Eye (tissue), 1 donor: ENCODE measurements at regions not wholly inside any gene's neighbourhood (a gene's known extent, or its start where the extent isn't known, plus 50 kb on each side); places are given as distances from the start of the nearest gene placed in this dataset.
A peak's percentile ranks its signal among the peaks of the same experiment; 100 is the strongest.

ENCODE experiments used
- DNase-seq: peaks from one replicate; pipeline ENCODE4 v3.0.0-alpha.2; 2015

DNA sequence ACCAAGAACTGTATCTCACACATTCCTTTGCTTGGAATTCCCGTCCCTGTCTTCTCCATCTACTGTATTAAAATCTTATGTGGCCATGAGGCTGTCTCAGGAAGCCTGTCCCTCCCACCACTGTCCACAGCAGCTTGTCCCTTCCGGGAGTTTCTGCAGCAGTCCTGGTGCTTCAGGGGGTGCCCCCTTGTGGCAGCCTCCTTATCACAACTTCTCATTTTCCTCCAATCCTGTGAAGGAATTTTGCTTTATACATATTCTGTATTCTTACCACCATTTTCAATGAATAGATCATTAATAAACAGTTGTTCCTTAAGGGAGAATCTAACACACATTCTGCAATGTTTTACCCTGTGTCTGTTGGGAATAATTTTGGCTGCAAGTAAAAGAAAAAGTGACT lies 220.4 kb upstream of the RAG2 start:
- DNase-seq: no peak

DNA sequence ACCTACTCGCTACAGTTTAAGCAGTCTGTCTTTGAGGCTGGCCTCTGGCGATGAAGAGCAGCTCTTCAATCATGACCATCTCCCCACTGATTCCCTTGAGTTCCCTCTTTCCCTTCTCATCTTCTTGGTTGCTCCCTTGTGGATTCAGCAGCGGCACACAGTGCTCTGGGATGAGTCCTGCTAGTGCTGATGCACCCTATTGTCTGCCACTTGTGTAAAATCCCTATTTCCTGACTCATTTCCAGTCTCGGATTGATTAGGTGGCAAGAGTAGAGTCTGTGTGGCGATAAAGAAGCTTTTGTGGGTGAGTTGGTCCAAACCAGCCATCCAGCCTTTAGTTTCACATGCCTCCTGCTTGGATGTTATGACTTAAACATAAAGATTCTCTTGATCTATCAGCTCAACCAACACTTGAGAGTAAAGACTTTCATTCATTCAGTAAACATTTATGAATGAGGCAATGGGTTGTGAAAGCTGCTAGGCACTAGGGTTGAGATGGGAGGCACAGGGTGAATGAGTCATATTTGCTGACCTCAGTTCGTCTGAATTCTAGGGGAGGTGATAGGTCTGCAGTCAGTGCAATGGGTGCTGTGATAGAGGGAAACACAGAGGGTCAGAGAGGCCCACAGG lies 219.4 kb upstream of the RAG2 start:
- no peak for DNase-seq

DNA sequence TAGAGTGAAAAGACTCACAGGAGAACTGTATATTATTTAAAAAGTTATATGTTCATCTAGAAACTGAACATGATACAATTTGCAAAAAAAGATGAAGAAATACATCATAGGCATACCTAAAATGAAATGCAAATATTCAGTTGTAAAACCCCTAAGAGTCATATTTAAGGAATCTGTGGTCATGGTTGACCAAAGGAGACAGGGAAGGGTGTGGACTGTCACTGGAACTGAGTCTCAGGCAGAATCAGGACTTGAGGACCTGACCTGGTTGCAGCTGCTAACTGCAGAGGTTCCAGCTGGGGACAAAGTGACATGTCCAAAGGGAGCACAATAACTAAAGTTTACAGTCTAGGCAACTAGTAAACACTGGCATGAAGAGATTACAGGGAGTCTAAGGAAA lies 211.3 kb upstream of the RAG2 start:
- no peak for DNase-seq

DNA sequence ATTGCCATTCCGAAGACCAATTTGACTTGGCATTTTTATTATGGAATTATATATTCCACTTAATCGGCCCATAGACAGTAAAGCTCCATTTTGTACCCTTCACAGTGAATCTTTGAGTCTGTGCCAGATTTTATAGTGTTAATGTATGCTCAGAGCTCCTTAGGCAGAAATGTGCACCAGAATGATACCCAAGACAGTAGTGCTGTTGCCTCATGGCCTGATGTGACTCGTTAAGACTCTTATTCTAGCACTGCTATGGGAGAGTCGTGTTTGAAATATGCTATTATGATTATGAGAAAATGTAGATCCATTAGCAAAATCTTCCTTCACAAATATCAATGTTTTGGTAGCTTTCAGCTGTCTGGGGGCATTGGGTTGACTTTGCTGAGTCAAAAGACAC lies 209.8 kb upstream of the RAG2 start:
- no peak for DNase-seq

DNA sequence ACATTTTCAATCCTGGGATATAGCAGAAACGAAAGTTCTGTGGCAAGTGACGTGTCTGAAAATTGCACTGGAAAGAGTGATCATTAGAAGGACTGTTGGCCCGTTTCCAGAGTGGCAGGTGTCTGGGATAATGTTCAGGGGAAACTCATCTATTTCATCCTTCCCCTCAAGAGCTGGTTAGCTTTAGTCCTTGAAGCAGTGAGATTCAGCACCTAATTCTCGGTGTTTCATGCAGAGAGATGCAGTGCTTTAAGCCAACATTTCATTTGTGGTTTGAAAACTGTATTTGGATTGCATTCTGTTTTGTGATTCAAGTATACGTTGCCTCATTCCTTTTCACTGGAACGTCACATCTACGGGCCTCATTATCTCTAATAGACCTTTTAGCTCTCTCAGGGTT lies 205.0 kb upstream of the RAG2 start:
- DNase-seq: no peak

DNA sequence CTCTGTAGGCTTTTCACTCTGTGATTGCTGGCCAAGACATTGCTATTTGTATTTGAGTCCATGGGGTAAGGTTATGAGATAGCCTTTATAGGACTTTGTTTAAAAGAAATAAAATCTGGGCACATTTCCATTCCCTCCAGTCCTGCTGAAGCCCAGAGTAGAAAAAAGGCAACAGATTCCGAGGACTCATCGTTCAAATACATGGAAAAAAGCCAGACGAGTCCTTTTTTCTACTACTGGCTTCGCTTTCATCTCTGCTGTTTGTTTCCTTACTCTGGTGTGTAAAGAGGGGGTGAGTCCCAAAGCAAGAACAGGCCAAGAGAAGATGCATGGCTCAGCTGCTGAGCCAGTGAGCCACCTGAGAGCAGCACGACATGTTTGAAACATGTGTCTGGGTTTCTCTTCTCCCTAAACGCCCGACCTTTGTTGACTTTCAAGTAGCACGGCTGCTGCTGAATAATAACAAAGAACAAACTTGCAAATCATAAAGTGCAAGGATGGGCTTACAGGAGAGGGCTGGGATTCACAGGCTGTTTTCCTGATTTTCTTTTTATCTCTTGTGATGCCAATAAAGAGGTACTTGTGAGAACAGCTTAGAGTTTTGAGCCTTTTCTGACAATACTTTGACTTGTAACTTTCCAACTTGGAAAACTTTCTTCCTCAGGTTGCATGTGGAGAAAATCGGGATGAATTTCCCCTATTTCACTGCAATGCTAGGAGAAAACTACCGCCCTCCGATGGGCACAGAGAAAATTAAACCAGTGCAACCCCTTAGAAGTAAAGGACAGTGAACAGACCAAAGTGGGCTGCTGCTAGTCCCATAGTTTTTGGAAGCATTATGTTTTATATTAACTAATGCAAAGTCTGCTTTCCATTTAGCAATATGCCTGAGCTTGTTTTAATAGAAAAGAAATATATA lies 195.2 kb upstream of the RAG2 start:
- DNase-seq: peak; percentile 57

DNA sequence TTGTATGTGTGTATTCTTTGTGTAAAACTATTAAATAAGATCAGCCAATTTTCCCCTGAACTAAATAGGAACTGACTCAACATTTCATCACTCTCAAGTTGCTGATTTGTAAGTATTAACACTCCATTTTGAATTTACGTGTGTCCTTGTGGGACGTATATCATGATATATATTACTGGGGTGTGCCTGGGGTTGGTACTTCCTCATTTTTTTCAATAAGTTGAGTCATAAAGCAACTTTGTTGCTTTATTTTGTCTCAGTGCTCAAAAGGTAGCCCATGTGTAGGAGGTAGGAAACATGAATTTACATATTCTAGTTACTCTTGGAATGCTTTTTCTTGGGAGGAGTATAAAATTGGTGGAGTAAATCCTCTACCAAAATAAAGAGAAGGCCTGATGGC lies 193.9 kb upstream of the RAG2 start:
- no peak for DNase-seq

DNA sequence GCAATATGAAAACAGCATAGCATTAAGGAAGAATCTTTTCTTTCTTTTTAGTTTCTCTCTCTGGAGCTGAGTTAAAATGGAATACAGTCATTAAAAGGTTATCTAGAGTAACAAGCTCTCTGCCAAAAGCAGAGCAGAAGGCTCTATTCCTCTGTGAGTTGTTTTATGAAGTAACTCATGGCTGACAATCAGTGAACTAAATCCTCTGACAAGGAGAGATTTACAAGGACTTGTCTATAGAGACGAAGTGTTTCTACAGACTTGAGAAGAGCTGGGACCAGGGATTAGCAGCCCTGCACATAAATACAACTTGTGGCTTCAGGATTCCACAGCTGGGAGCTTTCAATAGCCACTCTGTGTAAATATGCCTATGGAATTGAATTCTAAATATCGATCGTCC lies 192.5 kb upstream of the RAG2 start:
- peak; percentile 8 for DNase-seq

DNA sequence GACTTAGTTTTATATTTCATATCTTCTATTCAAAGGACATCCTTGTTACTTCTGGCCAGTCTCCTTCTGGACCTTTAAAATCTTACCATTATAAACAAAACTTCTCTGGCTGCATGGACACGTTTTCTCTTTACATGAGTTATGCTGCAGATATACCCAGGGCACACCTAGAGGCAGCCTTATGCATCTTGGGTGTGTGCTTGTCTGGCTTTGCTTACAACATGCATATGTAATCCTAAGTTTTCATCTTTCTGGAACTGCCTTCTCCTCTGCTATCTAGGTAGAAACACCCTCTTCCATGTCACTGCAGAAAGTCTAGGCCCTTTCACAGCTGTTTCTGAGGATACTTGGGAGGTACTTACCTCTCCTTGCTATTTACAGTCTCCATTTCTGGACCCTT lies 185.8 kb upstream of the RAG2 start:
- DNase-seq: no peak

DNA sequence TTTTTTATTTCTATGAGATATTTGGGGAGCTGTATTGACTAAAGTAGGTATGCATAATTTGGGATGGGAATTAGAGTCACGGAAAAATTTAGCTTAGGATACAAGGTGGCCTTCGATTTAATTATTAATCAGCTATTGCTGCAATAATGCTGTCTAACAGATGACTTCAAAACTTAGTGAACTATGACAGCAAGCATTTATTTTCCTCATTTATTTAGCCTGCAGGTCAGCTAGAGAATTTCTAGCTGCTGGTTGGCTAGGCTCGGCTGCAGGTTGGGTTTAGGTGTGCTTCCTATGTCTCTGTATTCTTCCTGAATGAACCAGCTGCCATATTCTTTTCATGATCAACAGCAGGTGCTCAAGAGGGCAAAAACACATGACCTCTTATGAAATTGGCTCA lies 181.8 kb upstream of the RAG2 start:
- no peak for DNase-seq

DNA sequence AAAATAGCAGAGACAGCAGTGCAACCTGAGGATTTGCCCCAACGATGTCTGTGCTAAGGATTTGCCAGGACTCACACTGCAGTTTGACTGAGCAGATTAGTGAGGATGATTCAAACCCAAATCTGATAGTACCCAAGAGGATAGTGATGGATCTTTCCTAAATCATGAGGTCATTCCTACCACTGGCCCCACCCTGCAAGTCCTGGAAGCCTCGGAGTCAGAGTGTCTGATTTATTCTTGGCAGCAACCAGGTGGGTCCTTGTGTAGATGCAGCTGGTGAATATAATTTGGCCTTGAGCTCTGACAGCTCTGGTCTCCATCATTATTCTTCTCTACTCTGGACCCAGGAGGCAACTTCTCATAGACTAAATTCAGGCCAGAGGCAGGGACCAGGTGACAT lies 179.3 kb upstream of the RAG2 start:
- DNase-seq: no peak

DNA sequence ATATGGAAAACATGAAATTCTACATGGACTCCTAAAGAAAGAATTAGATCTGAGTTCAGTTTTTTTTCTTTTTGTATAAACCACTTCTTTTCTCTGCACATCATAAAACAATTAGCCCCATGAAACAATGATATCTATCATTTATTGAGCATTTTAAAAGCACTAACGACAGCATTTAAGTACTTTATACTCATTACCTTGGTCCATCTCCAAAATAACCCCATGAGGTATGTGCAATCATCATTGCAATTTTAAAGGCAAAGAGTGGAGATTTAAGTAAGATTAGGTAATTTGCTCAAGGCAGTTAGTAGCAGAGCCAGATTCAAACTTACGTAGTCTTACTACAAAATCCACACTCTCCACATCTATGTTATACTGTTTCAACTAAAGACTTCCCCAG lies 177.7 kb upstream of the RAG2 start:
- no peak for DNase-seq

DNA sequence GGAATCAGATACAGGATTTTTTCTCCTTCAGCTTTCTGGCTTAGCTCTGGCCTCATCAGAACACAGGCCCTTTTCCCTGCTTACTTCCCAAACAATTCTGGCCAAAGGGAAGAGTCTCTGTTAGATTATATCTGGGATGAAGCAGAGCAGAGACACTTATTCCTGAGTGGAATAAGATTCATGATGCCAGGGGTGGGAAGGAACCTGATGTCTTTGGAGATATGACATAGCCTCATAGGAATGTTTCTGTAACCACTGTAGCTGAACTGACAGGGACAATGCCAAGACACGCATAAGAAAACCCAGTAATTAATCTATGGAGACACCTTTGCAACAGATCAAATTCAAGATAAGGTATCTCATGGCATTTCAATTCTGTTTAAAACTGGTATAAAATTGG lies 177.1 kb upstream of the RAG2 start:
- no peak for DNase-seq

DNA sequence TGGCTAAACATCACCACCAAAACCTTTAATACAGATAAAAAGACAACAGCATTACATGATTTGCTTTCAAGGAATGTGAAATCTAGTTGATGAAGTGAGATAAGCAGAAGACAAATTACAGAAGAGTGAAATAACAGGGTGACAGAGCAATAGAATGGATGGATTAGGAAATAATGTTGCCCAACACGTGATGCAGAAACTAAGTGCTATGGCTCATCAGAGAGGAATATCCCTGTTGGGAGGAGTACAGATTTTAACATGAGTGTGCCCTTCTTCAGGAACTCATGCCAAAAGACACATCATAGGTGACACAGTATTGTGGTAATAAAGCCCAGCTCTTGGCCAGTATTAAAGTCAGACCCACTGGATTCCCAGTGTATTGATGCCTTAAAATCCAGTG lies 176.6 kb upstream of the RAG2 start:
- DNase-seq: no peak

DNA sequence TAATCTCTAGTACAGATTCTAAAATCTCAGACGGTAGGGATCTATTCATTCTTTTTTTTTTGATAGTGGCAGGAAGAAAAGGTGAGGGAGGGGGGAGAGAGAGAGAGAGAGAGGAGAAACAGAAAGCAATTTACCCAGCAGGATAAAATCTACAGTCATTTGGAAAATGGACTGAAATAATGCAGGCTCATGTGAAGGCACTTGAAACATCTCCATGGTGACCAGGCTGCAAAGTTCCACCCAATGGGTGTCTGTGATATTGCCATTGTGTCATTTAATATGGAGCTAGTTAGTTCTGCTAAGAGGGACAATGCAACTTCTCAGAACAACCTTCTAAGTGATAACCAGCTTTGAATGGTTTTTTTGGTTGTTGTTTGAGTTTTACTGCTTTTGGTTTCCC lies 165.2 kb upstream of the RAG2 start:
- no peak for DNase-seq

DNA sequence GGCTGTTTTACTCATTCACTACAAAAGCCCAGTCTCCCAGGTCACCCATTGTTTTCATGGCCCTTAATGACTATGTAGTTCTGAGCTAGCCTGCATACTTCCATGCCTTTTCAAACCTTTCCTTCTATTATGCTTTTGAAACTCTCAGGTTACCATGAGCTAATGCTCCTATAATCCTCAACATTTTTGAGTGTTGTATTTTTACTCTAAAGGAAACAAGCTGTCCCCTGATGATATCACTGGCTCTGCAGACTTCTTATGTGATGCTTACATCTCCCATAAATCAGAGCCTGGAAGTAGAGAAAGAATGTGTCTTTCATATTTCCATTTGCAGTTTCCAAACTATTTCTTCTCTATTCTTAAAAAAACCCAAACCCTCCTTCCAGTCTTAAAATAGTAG lies 159.0 kb upstream of the RAG2 start:
- DNase-seq: no peak

DNA sequence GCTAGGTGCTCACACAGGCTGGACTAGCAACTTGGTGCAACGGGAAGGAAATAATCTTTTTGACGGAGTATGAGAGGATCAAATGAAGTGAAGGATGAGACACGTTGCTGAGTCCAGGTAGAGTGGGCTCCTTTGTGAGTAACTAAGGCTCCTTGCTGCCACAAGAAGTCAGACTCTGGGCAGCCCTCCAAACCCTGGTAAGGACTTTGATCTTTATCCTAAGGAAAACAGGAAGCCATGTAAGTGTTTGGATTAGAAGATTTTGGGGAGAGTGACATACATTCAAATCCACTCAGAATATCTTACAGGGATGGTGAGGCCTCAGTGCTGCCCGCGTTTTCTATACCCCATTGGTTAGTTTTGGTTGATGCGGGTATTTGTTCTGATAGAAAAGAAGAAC lies 155.9 kb upstream of the RAG2 start:
- peak; percentile 56 for DNase-seq

DNA sequence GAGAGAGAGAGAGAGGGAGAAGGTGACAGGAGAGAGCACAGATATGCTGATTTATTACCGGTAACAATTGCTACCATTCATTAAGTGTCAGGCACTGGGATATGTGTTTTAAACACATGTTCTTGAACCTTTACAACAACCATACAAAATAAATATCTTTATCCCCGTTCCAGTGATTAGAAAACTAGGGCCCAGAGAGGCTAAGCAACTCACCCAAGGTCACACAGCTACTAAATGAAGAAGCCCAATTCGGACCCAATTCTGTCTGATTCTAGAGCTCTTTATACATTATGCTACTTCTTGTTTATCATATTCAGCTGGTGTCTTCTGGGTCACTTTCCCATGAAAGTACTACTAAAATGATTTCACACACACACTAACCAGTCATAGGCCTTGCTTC lies 154.0 kb upstream of the RAG2 start:
- no peak for DNase-seq

DNA sequence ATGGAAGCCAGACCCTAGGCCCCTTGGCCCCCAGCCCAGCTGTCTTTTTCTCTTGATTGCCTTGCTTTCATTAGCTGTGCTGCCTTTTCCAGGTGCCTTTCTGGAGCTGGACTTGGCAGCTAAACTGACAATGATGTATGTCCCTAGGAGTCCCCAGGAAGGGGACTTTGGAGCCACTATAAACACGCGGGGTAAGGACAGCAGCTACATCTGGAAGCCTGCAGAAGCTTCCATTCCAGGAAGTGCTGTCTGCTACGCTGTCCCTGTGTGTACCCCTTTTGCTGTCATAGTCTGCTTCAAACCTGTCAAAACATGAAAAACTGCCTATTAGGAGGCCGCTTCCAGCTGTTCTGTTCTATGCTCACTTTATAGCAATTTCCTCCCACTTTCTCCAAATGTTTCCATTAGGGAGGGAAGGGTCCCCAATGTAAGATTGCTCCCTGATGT lies 153.3 kb upstream of the RAG2 start:
- peak; percentile 45 for DNase-seq

DNA sequence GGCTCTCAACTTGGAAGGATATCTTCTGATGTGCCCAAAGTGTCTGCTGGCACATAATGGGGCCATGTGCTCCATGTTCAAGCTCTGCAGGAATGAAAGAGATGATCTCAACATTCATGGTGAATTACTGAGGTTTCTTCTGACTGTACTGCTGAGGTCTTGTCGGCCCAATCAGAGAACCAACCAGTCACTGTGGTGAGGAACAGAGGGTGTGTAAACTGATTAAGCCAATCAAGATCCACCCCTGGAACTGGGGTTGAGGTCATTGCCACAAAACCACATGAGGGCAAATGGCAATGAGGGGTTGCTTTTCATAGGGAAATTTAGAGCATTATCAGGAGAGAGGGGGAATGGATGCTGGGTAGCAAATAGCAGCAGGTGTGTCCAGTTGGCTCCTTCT lies 152.3 kb upstream of the RAG2 start:
- no peak for DNase-seq

DNA sequence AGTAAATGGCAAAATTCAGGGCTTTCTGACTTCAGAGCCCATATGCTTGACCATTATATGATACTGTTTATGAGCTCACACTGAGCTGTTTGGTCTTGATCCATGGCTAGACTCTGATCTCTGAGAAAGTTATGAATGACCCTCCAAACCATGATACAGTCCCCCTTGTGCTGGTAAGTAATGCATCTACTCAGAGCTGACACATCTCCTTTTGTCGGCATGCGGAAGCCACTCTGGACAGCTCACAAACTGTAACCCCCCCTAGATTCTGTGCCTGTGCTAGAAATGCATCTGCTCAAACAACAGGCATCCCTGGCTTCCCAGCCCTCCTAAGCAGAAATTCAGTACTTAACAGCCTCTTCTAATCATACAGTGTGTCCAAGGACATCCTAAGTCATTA lies 150.8 kb upstream of the RAG2 start:
- peak; percentile 41 for DNase-seq

DNA sequence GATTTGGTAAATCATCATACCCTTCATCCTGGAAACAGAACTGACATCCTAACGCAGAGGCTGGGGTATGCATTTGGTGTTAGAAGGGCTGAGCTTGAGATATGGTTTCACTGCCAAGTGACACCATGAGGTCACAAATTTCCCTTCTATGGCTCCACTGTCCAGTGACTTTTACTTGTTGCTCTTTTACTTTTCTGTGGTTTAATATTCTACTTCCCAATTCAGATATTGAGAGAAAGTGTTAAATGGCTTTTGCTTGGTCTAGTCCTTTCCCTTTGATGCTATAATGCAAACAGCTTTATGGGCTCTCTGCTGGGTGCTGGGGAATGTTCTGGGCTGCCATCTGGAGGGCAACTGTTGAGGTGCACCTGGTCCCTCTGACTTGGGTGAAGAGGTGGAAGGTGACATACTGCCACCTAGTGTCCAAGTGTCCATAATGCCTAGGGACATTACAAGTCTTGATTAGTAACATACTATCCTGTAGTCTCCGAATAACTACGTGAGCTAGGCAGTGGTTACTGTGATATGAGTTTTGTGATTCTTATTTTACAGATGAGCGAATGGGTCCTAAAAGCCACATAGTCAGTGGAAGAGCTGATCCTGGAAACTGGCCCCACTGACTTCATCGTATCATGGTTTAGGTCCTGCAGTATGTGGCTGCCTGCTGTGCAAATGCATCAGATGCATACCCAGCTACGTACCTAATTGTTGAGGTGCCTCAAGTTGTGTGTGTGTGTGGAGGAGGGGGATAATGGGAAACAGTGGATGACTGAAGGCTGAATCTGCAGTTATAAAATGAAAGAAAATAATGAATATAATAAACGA lies 149.1 kb upstream of the RAG2 start:
- DNase-seq: peak; percentile 97

DNA sequence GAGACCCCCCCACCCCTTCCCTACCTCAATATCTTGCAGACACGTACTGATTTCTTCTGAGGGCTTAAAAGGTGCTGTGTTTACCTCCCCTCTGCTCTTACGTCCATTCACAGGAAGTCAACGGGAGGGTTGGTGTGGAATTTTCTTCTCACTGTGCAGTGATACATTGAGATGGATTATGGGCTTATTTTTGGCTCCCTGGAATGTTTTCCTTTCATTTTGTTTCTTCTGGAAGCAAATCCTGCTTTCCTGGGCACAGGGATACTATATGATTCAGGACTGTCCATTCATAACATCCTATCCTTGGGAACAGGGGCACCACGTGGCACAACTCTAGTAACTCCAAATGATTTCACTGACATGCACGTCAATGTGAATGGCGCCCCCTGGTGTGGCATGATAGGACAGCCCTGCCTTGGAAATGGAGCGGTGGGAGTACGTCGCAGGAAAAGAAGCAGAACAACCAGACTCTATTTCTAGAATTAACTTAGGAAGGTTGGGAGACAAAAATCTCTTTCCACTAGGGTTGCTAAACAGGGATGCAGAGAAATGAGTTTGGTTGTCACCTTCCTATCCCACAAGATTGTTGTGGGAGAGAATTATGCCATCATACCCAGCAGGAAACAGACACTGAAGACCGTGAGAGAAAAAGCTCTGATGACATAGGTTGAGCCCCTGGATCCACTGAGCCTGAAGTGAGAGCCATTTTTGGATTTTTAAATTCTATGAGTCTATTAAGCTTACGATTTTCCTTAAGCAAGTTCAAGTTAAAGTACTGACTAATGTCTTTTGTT lies 146.5 kb upstream of the RAG2 start:
- DNase-seq: peak; percentile 83
